ENCODE measurements at regions not wholly inside any gene's neighbourhood (a gene's known extent, or its start where the extent isn't known, plus 50 kb on each side); places are given as distances from the start of the nearest gene placed in this dataset.

- Histone ChIP-seq H3K9ac (ENCODE audit: insufficient read length) (no peak overlapping the region), H3K27ac (no peak overlapping the region), H3K9me3 (ENCODE audit: low read depth, low read length) (no peaks in the 10 kb centered on the region), H3K4me3 (no peak overlapping the region), H3K36me3 (ENCODE audit: insufficient read depth, low read length) (no peaks in the 10 kb centered on the region)
- TF ChIP-seq POLR2AphosphoS5 (IDR thresholded peaks at IDR 0.05; ENCODE audit: borderline replicate concordance, low read depth, low read length), result no peak
- TF ChIP-seq FOXP2 (optimal IDR thresholded peaks at IDR 0.05; ENCODE audit: control extremely low read depth, extremely low read length, insufficient read depth), result no peak
- no peak for TF ChIP-seq EZH2 (IDR thresholded peaks at IDR 0.05)
- no peak for DNase-seq (ENCODE audit: low read depth, low spot score)
These were observed 282.2 kb downstream of the MREG start for GRCh38 chr2:215731108-215731658.

GRCh38 chr2:215729985-215730620 lies 283.2 kb downstream of the MREG start:
- Histone ChIP-seq H3K9ac (ENCODE audit: insufficient read length) (no peak overlapping the region), H3K27ac (no peak overlapping the region), H3K4me3 (no peak overlapping the region), H3K9me3 (ENCODE audit: low read depth, low read length) (peaks cover under 1% of the 10 kb centered on the region; the same call in 1 of the 2 replicates), H3K36me3 (ENCODE audit: insufficient read depth, low read length) (no peaks in the 10 kb centered on the region)
- no peak for TF ChIP-seq EZH2 (IDR thresholded peaks at IDR 0.05)
- TF ChIP-seq POLR2AphosphoS5 (IDR thresholded peaks at IDR 0.05; ENCODE audit: borderline replicate concordance, low read depth, low read length), result no peak
- TF ChIP-seq FOXP2 (optimal IDR thresholded peaks at IDR 0.05; ENCODE audit: control extremely low read depth, extremely low read length, insufficient read depth), result no peak
- DNase-seq (ENCODE audit: low read depth, low spot score), result no peak

GRCh38 chr2:215728504-215729065 lies 284.8 kb downstream of the MREG start:
- Histone ChIP-seq H3K9me3 (ENCODE audit: low read depth, low read length) (peaks cover 3% of the 10 kb centered on the region; the same call in 1 of the 2 replicates), H3K9ac (ENCODE audit: insufficient read length) (no peak overlapping the region), H3K27ac (no peak overlapping the region), H3K4me3 (no peak overlapping the region), H3K36me3 (ENCODE audit: insufficient read depth, low read length) (no peaks in the 10 kb centered on the region)
- no peak for TF ChIP-seq EZH2 (IDR thresholded peaks at IDR 0.05)
- TF ChIP-seq POLR2AphosphoS5 (IDR thresholded peaks at IDR 0.05; ENCODE audit: borderline replicate concordance, low read depth, low read length), result no peak
- no peak for TF ChIP-seq FOXP2 (optimal IDR thresholded peaks at IDR 0.05; ENCODE audit: control extremely low read depth, extremely low read length, insufficient read depth)
- DNase-seq (ENCODE audit: low read depth, low spot score), result no peak

- TF ChIP-seq POLR2AphosphoS5 (IDR thresholded peaks at IDR 0.05; ENCODE audit: borderline replicate concordance, low read depth, low read length) (no peak), FOXP2 (optimal IDR thresholded peaks at IDR 0.05; ENCODE audit: control extremely low read depth, extremely low read length, insufficient read depth) (no peak), EZH2 (IDR thresholded peaks at IDR 0.05) (no peak)
- H3K27ac ChIP-seq, result no peak overlapping the region
- DNase-seq (ENCODE audit: low read depth, low spot score), result no peak
- peaks cover 3% of the 10 kb centered on the region; the same call in 1 of the 2 replicates for H3K9me3 ChIP-seq (ENCODE audit: low read depth, low read length)
- H3K4me3 ChIP-seq, result no peak overlapping the region
- no peaks in the 10 kb centered on the region for H3K36me3 ChIP-seq (ENCODE audit: insufficient read depth, low read length)
- no peak overlapping the region for H3K9ac ChIP-seq (ENCODE audit: insufficient read length)
These were observed 285.5 kb downstream of the MREG start for GRCh38 chr2:215727507-215728503.

- Histone ChIP-seq H3K9ac (ENCODE audit: insufficient read length) (no peak overlapping the region), H3K9me3 (ENCODE audit: low read depth, low read length) (peaks cover 3% of the 10 kb centered on the region; the same call in 1 of the 2 replicates), H3K36me3 (ENCODE audit: insufficient read depth, low read length) (no peaks in the 10 kb centered on the region), H3K4me3 (no peak overlapping the region), H3K27ac (0 out of 2 replicates have a peak overlapping the region, but pooled peaks have one; percentile 28)
- no peak for TF ChIP-seq POLR2AphosphoS5 (IDR thresholded peaks at IDR 0.05; ENCODE audit: borderline replicate concordance, low read depth, low read length)
- TF ChIP-seq EZH2 (IDR thresholded peaks at IDR 0.05), result no peak
- TF ChIP-seq FOXP2 (optimal IDR thresholded peaks at IDR 0.05; ENCODE audit: control extremely low read depth, extremely low read length, insufficient read depth), result no peak
- DNase-seq (ENCODE audit: low read depth, low spot score), result no peak
These were observed 287.3 kb downstream of the MREG start for GRCh38 chr2:215726070-215726469.

GRCh38 chr2:215724146-215724545 lies 288.3 kb upstream of the FN1 start:
- Histone ChIP-seq H3K27ac (peak overlapping the region; percentile 64), H3K9ac (ENCODE audit: insufficient read length) (no peak overlapping the region), H3K4me3 (no peak overlapping the region), H3K9me3 (ENCODE audit: low read depth, low read length) (peaks cover 3% of the 10 kb centered on the region; the same call in 1 of the 2 replicates), H3K36me3 (ENCODE audit: insufficient read depth, low read length) (no peaks in the 10 kb centered on the region)
- no peak for DNase-seq (ENCODE audit: low read depth, low spot score)
- TF ChIP-seq FOXP2 (optimal IDR thresholded peaks at IDR 0.05; ENCODE audit: control extremely low read depth, extremely low read length, insufficient read depth) (no peak), POLR2AphosphoS5 (IDR thresholded peaks at IDR 0.05; ENCODE audit: borderline replicate concordance, low read depth, low read length) (no peak), EZH2 (IDR thresholded peaks at IDR 0.05) (no peak)

- Histone ChIP-seq H3K27ac (peak overlapping the region; percentile 75; the same call in 1 of the 2 replicates), H3K9ac (ENCODE audit: insufficient read length) (no peak overlapping the region), H3K36me3 (ENCODE audit: insufficient read depth, low read length) (no peaks in the 10 kb centered on the region), H3K4me3 (peak overlapping the region; percentile 10; the same call in 1 of the 2 replicates), H3K9me3 (ENCODE audit: low read depth, low read length) (peaks cover 3% of the 10 kb centered on the region; the same call in 1 of the 2 replicates)
- peak; percentile 84 for DNase-seq (ENCODE audit: low read depth, low spot score)
- TF ChIP-seq FOXP2 (optimal IDR thresholded peaks at IDR 0.05; ENCODE audit: control extremely low read depth, extremely low read length, insufficient read depth), result no peak
- TF ChIP-seq POLR2AphosphoS5 (IDR thresholded peaks at IDR 0.05; ENCODE audit: borderline replicate concordance, low read depth, low read length), result peak; percentile 31; the same call in 1 of the 2 replicates
These were observed 287.8 kb upstream of the FN1 start for GRCh38 chr2:215723631-215724011.
